HG02610 (cell line): ENCODE measurements at regions not wholly inside any gene's neighbourhood (a gene's known extent, or its start where the extent isn't known, plus 50 kb on each side); places are given as distances from the start of the nearest gene placed in this dataset.
"Not testable (repeated sequence)": the region's sequence is repeated elsewhere in the genome, so short reads cannot be mapped to it uniquely, and the experiment has no call there.

Experiments
- ATAC-seq: cut with Tn5 transposase; IDR thresholded peaks from one replicate; pipeline ENCODE4 v1.9.1; 2021; ENCODE audit warnings: mild to moderate bottlenecking, moderate library complexity; ENCODE audit not compliant: unreplicated experiment

DNA sequence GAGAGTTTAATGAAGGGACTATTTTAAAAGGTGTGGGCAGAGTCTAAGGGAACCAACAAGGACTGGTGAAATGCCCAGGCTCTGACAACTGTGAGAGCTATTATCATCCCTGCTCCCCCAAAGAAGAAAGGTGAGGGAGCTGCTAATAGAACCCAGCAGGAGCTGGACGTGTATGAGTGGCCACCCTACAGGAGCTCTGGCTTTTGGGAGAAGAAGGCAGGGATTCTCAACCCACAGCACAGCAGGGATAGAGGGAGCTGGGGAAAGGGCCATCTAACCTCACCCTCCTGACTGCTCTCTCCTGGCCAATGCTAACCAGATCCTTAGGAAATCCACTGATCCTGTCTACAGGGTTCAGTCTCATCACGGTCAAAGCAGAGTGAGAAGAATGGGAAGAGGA lies 57.1 kb downstream of the GRIN2B start:
- ATAC-seq, result no peak

DNA sequence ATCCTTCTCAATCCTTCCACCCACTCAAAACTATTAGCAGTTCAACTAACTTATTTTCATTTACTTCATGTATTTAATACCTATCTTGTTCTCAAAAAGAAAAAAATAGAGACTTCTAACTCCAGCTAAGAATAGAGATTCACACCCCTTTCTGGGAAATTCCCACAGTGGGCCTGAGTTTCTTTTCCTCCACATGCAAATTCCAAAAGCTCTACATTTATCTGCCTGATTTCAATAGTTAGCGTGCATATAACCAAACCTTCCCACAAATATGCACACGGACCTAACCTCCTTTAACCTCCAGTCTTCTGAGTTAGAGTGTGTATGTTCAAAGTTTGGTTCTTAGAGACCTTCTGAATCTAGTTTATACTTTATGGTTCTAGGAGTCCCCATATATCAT lies 62.5 kb downstream of the GRIN2B start:
- no peak for ATAC-seq

DNA sequence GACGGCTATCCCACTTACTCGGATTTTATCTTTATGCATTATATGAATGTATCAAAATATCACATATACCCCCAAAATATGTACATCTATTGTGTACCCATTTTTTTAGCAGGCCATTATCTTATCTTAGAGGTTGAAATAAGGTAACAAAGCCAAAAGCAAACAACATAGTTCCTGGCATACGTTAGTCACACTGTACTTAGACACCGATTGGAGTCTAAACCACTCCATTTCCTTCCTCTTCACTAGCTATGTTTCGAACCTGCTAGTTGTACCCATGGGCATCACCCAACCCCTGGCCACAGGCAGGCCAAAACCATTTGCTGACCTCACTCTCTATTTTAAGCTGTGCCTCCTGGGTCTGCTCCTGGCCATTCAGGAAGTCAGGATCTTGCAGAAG lies 66.3 kb downstream of the GRIN2B start:
- ATAC-seq, result no peak

DNA sequence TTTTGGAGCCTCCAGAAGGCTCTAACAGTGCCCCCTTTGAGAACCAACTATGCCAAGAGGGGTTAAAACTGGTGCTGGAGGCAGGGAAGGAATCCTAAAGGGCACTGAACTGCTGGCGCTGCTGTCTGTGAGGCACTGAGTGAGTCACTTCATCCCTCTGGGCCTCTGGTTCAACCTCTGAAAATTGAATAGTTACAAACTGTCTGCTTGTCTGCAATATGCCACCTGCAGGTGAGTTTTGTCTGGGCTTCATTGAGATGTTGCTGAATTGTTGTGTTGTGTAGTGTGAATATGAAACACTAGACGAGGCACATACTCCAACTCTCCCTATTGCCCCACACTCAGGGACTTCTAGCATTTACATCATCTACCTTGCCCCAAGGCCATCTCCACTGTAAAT lies 68.0 kb downstream of the GRIN2B start:
- no peak for ATAC-seq

DNA sequence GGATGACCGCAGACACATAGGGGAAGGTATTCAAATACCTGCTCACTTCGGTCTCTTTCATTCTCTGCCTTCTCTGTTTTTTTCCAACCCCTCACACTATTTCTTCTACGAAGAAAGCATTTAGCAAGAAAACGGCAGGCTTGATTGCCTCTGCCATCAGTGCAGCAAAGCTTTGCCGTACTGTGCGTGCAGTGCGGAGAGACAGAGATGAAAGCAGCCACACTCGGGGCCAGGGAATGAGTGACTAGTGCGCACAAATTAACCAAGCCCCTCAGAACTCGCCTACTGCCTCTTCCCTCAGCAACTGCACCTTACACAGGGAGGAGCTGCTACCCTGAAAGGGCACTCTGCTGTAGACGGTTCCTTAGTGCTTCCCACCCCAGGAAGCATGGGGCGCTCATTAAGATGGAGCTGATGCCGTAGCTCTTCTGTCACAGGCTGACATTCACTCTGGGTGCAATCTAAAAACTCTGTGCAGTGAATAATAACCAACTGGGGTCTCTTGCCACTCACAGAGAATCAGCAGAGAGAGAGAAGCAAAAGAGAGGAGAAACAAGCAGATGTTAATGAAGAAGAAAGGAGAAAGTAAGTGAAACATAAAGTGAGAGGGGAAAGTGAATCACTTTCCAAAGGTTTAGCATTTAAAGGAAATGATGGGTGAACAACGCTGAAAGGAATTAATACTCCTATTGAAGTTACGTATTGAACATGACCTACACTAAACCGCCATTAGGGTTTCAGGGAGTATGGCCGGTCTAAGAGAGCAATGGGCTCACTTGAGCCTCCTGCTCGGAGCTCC lies 69.4 kb downstream of the GRIN2B start:
- no peak for ATAC-seq

DNA sequence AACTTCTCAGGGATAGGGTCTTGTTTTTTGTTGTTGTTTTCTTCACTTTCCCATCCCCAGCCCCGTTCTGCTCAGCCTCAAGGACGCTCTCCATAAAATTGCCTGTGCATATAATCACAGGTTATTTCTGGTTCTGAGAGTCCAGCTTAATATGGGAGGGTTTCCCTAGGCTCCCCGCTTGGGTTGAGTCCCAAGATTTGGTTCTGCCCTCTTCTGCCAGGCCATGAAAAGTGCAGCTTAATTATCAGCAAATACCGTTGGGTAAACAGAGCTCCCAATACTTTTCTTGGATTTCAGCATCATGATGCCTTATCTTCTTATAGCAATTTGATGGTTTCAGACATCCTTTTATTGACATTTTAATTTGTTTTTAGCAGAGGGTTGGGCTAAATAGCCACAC lies 75.6 kb downstream of the GRIN2B start:
- no peak for ATAC-seq

DNA sequence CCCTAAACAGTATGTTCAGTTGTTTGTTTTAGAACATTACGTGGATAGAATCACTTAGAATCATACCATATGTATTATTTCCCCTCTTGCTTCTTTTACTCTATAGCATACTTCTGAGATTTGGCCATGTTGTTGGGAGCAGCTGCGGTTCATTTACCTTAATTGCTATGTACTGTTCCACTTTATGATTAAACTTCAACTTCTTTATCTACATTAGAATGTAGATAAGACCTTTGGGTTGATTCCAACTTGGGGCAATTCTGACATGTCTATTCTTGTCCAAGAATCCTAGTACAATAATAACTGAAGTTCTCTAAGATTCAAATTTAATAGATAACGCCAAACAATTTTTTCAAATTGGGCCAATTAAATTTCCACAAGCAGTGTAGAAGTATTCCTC lies 80.7 kb downstream of the GRIN2B start:
- no peak for ATAC-seq

DNA sequence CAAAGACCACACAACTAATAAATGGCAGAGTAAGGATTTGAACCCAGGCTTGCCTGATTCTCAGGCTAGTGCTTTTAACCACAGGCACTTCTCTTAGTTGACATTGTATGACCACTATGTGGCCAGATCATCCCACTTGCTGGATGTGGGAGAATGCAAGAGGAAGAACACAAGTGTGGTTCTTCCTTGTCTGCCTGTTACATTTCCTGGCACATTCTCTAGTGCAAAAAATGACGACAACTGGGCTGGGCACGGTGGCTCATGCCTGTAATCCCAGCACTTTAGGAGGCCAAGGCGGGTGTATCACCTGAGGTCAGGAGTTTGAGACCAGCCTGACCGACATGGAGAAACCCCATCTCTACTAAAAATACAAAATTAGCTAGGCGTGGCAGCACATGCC lies 83.0 kb downstream of the GRIN2B start:
- ATAC-seq, result not testable (repeated sequence)

DNA sequence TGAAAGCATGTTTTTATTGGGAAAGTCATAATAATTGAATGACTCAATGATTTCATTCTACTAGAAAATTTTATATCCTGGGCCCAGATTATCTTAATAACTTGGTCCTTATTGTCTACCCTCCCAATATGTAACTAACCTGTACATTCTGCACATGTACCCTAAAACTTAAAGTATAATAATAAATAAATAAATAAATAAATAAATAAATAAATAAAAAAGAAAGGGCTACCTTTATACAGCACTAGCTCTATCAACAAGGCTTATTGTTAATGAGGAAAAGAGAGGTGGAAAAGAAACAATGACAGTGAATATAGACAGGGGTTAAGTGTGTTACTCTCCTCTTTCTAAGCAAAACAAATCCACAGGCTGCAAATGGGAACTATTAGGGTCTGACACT lies 83.6 kb downstream of the GRIN2B start:
- ATAC-seq, result no peak

DNA sequence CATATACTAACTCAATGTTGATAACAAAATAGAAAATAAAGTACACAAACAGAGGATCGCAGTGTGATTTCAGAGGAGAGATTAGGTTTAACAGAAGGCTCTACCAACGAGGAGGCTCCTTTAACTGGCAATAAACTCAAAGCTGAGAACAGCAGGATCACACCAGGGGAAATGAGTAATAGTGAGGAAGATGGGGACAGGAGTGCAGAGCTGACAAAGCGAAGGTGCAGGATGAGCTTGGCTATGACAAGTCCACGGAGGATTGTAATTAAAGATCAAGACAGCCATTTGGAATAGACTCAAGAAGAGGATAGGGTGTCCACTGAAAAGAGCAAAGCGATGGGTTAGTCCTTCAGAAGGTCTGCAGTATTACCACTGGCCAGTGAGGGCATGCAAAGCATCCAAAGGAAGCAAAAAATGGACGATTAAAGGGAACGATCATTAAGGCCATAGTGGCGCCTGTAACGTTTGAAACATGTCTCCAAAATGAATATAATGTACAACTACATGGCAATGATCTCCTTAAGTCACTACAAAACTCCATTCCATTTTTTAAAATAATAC lies 85.3 kb downstream of the GRIN2B start:
- no peak for ATAC-seq

DNA sequence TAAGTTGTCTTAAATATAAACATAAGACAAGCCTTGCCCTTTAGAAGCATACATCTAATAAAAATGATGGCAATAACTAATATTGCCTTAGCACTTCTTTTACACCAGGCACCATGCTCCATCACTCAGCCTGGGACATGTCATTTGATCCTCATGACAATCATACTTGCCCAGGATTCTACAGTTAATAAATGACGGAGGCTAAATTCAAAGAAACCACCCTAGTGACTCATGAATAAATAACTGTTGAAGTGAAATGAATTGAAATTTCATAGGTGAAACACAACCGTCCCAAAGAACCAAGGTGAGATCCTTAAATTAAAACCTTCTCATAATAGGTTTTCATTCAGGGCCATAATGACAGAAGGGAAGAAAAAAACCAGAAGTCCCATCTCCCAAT lies 89.5 kb downstream of the GRIN2B start:
- ATAC-seq, result no peak

DNA sequence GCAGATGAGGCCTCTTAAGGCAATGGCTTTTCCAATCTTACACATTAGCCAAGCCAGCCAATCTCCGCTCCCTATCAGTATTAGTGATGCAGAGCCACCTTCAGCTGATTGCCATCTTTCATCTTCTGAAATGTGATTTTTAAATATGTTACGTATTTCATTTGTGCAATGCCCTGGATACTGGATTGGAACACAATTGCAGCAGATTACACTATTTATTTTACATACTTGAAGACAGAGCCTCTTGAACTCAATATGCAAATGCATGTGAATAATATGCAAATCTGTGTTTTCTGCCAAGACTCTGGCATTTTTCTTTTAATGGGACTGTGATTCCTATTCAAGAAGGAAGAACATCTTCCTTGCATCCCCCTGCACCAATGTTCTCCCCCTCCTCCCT lies 90.5 kb downstream of the GRIN2B start:
- no peak for ATAC-seq

DNA sequence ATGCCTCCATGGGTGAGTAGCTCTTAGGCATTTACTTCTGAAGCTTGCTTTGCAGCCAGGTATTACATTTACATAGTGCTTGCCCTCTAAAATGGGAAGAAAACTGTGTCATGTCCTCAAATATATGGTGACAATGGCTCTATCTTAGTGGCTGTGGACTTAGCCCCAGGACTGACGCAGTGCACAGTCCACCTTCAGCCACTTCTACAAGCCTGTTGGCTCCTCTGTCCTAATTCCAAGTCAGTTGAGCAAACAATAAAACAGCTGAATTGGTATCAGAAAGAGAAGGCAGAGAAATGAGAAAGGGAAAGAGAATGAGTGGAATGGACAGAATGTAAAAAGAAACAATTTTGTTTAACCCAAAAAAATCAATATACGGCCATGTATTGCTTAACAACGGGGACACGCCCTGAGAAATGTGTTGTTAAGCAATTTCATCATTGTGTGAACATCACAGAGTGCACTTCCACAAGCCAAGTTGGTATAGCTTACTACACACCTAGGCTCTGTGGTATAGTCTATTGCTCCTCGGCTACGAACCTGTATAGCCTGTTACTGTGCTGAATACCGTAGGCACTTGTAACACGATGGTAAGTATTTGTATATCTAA lies 93.5 kb downstream of the GRIN2B start:
- ATAC-seq, result no peak

DNA sequence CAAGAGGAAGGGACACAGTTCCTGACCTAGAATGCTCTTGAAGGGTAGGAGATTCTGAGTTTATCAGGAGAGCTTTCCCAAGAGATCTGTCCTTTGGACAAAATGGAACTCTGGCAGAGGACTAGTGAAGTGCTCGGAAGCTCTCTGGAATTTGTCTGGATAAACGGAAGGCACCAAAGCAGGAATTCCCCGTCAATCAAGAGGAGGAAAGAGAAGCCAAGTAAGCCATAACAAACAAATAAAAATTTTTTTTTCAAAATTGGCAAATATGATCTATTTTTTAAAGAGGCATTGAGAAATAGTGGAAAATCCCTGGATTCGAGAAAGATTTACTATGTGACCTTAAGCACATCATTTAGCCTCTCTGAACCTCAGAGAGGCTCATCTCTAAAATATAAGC lies 99.2 kb downstream of the GRIN2B start:
- no peak for ATAC-seq

DNA sequence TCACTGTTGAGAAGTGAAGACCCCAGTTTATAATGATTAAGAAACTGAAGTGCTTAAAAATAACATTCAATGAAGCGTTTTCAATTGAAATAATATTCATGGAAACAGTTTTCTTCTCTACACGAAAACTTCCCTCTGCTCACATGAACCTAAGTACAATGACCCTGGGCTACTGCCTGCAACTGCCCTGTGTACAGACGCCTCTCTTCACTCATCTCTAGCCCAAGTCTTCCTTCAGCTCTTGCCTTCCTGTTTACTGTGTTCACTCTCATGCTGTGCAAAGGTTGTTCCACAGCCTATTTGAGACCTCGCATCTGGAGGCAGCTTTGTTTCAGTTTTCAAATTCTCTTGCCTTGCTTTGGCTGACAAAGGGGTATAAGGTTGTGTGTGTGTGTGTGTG lies 100.8 kb downstream of the GRIN2B start:
- ATAC-seq, result no peak

DNA sequence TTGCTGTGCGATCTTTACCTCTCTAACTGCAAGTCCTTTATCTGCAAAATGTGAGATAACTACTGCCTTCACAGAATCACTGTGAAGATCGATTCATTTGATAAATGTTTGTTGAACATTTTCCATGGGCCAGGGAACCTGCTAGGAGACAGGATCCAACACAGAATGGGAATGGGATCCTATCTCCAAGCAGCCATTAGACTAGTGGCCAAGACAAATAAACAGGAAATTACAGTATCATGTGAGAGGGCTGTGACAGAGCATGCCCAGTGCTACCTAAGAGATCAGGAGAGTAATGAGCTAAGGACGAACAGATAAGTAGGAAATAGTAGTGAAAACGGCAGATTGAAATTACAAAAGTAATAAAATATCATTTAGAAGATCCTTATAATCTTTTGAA lies 105.7 kb downstream of the GRIN2B start:
- ATAC-seq, result no peak

DNA sequence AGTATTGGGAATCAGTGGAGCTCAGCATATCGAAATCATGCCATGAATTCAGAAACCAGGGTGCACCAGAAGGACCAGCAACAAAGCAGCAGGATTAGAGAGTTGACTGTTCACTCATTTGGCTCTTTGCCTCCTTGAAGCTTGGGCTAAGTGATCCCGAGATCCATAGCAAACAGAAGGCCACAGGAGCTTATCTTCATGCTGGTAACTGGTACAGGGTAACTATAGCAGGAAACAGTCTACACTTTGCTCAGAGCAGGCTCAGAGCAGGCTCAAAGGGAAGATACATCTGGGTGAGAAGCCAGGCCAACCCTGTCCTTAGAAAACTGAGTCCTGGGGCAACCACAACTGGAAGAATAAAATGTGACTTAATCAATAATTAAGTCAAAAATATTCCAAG lies 111.1 kb downstream of the GRIN2B start:
- no peak for ATAC-seq

DNA sequence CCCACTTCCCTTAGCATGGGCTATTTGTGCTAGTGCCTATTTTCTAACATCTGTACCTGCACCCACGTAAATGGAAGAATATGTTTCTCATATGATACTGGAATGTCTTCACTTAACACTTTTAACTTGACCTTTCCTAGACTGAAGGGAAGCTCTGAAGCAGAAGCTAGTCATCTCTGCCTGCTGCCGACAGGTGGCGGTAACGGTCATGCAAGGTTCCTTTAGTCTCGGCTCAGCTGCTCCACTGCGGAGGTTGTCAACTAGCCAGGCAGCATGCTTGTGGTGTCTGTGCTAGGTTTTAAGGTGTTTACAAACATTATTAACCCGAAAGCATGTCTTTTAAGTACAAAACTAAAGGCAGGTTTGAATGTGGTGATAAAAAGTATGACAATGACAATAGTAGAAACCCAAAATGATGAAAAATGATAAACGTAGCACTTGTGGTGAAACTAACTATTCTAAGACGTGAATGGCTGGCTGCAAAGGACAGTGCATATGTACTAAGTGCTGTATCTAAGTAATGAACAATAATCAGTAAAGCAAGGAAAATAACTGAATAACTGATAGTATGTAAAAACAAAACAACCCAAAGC lies 117.2 kb downstream of the GRIN2B start:
- ATAC-seq, result peak; percentile 86

DNA sequence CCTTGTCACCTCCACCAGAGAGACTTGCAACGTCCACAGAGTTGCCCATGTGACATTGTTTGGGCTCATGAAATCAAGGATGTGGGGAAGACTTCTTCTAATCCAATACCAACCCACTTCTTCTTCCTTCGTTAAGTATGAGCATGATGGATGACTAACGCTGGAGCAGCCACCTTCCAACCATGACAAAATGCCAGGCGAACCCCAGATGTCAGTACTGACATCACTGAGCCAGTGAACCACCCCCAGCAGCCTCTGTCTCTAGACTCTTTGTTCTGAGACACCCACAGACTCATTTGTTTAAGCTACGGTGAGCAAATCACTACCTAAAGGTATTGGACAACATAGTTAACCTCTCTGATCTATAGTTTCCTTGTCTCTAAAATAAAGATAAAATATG lies 123.7 kb downstream of the GRIN2B start:
- no peak for ATAC-seq

DNA sequence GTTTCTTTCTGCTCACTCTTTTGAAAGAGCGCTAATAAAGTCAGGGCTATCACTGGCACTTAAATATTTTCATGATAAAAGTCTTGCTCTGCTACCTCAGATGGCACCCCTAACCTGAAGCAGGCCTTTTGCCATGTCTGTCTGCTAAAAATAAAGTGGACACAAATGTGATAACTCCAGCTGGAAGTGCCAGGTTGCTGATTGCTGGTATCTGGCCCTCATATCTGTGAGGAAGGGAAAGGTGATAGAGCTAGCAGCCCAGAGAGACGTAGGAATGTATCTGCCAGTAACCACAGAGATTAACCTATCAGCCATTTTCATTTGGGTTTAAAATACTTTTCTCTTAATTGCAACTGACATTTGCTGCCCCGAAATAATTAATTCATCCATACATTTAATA lies 127.9 kb downstream of the GRIN2B start:
- no peak for ATAC-seq

DNA sequence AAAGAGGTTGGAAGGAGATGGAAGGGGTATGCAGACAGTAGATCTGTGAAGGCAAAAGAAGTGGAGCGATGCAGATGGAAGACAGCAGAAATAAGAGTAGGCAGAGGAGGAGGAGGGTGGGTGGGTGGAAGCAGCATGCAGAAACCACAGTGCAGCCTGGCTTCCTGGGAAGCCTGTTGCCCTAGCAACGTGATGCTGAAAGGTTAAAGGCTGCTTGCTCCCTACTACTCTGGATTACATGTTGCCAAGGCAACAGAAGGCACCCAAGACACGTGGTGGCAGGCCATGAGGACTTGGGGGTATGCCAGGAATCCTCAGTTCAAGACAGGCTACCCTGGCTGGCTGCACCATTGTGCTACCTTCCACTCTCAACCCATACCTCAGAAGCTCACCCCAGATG lies 129.6 kb downstream of the GRIN2B start:
- no peak for ATAC-seq

DNA sequence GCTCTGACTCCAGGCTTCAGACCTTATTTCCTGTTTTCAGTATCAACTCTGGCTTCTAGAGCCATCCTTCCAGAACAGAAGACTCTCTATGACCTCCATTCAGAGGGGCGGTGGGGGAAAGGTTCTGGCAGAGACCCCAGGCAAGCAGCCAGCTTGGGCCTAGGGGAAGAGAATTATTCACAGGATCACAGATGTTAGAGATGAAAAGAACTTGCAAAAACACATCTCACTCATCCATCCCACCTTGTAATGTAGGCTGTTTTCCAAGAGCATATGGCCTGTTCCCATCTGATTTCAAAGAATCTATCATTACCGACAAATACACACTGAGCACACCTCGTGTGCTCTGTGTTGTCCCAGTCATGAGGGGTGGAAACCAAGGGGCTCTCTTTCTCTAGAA lies 131.9 kb downstream of the GRIN2B start:
- no peak for ATAC-seq
